Loucy (cell line): ENCODE measurements at regions not wholly inside any gene's neighbourhood (a gene's known extent, or its start where the extent isn't known, plus 50 kb on each side); places are given as distances from the start of the nearest gene placed in this dataset.
"Not testable (repeated sequence)": the region's sequence is repeated elsewhere in the genome, so short reads cannot be mapped to it uniquely, and the experiment has no call there.

Experiments
- H2AFZ ChIP-seq: fragments of 200-600 bp; sonication (generic); 2 replicates; pipeline ENCODE4 v1.6.0; 2016; ENCODE audit warnings: antibody characterized with exemption, mild to moderate bottlenecking, low read length, moderate library complexity
- H3F3A ChIP-seq: fragments of 200-600 bp; 2 replicates; pipeline ENCODE4 v1.6.0; 2016; ENCODE audit warnings: antibody characterized with exemption, low read depth, mild to moderate bottlenecking
- H3K27me3 ChIP-seq: fragments of 200-600 bp; sonication (generic); 2 replicates; pipeline ENCODE4 v1.6.1; 2014; ENCODE audit warnings: low read length, mild to moderate bottlenecking; ENCODE audit not compliant: insufficient read depth, poor library complexity, severe bottlenecking
- H3K36me3 ChIP-seq: fragments of 200-600 bp; sonication (generic); 2 replicates; pipeline ENCODE4 v1.6.1; 2016; ENCODE audit warnings: low read length; ENCODE audit not compliant: insufficient read depth
- H3K4me1 ChIP-seq: fragments of 200-600 bp; sonication (generic); 2 replicates; pipeline ENCODE4 v1.5.1; 2014; ENCODE audit warnings: low read length, mild to moderate bottlenecking; ENCODE audit not compliant: insufficient read depth, poor library complexity, severe bottlenecking
- H3K4me2 ChIP-seq: fragments of 200-600 bp; sonication (generic); 2 replicates; pipeline ENCODE4 v1.6.0; 2014; ENCODE audit warnings: antibody characterized with exemption, low read length, low read depth, mild to moderate bottlenecking; ENCODE audit not compliant: poor library complexity, severe bottlenecking
- H3K4me3 ChIP-seq: fragments of 200-600 bp; sonication (generic); 2 replicates; pipeline ENCODE4 v1.5.1; 2014; ENCODE audit warnings: low read length, mild to moderate bottlenecking, mixed read lengths; ENCODE audit not compliant: poor library complexity, severe bottlenecking
- H3K79me2 ChIP-seq: fragments of 200-600 bp; sonication (generic); 2 replicates; pipeline ENCODE4 v1.6.1; 2014; ENCODE audit warnings: low read length; ENCODE audit not compliant: insufficient read depth
- H3K9ac ChIP-seq: fragments of 200-600 bp; sonication (generic); 2 replicates; pipeline ENCODE4 v1.6.0; 2014; ENCODE audit warnings: mild to moderate bottlenecking, low read depth, low read length, moderate library complexity; ENCODE audit not compliant: poor library complexity, severe bottlenecking
- H3K9me2 ChIP-seq: fragments of 200-600 bp; sonication (generic); replicated peaks from 2 replicates; pipeline ENCODE4 v1.6.1; 2016; ENCODE audit warnings: low read depth, low read length, mixed read lengths
- H3K9me3 ChIP-seq: fragments of 200-600 bp; sonication (generic); 2 replicates; pipeline ENCODE4 v1.6.1; 2014; ENCODE audit warnings: mild to moderate bottlenecking, antibody characterized with exemption, low read length, low read depth; ENCODE audit not compliant: insufficient read depth
- H4K20me1 ChIP-seq: fragments of 200-600 bp; sonication (generic); 2 replicates; pipeline ENCODE4 v1.6.0; 2014; ENCODE audit warnings: antibody characterized with exemption, low read length, mild to moderate bottlenecking; ENCODE audit not compliant: insufficient read depth, poor library complexity, severe bottlenecking
- EZH2phosphoT487 ChIP-seq: fragments of 200-600 bp; IDR thresholded peaks from 2 replicates; pipeline ENCODE4 v1.6.1; 2018; ENCODE audit warnings: antibody characterized with exemption, mild to moderate bottlenecking, moderate library complexity, borderline replicate concordance
- TF ChIP-seq, protein P1 (sequence below): fragments of 200-600 bp; sonication (generic); conservative IDR thresholded peaks from 2 replicates; pipeline ENCODE4 v1.5.1; 2014; ENCODE audit warnings: mild to moderate bottlenecking, antibody characterized with exemption, low read length

GRCh38 chr14:41222581-41222980 lies 384.1 kb upstream of the LRFN5 start:
- H4K20me1 ChIP-seq: no peaks in the 10 kb centered on the region

GRCh38 chr14:41214978-41215377 lies 391.7 kb upstream of the LRFN5 start:
- H3K4me1 ChIP-seq, H3F3A ChIP-seq, H3K27me3 ChIP-seq: not testable (repeated sequence)

More at GRCh38 chr14:41222581-41222980, 384.1 kb upstream of the LRFN5 start:
- no peak overlapping the region for H3K4me3 ChIP-seq
- no peaks in the 10 kb centered on the region for H3F3A ChIP-seq
- H3K36me3 ChIP-seq: no peaks in the 10 kb centered on the region
- H3K9ac ChIP-seq: no peak overlapping the region
- no peaks in the 10 kb centered on the region for H3K4me1 ChIP-seq
- no peaks in the 10 kb centered on the region for H3K9me3 ChIP-seq
- H2AFZ ChIP-seq: no peak overlapping the region
- no peaks in the 10 kb centered on the region for H3K27me3 ChIP-seq
- no peak overlapping the region for H3K4me2 ChIP-seq
- no peak for TF ChIP-seq EZH2phosphoT487
- TF ChIP-seq, protein P1, sequence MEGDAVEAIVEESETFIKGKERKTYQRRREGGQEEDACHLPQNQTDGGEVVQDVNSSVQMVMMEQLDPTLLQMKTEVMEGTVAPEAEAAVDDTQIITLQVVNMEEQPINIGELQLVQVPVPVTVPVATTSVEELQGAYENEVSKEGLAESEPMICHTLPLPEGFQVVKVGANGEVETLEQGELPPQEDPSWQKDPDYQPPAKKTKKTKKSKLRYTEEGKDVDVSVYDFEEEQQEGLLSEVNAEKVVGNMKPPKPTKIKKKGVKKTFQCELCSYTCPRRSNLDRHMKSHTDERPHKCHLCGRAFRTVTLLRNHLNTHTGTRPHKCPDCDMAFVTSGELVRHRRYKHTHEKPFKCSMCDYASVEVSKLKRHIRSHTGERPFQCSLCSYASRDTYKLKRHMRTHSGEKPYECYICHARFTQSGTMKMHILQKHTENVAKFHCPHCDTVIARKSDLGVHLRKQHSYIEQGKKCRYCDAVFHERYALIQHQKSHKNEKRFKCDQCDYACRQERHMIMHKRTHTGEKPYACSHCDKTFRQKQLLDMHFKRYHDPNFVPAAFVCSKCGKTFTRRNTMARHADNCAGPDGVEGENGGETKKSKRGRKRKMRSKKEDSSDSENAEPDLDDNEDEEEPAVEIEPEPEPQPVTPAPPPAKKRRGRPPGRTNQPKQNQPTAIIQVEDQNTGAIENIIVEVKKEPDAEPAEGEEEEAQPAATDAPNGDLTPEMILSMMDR: no peak
- no peaks in the 10 kb centered on the region for H3K79me2 ChIP-seq
- no peaks in the 10 kb centered on the region for H3K9me2 ChIP-seq

GRCh38 chr14:41201696-41202095 lies 405.0 kb upstream of the LRFN5 start:
- Histone ChIP-seq H3K9me3 (no peaks in the 10 kb centered on the region), H3K4me3 (no peak overlapping the region), H3K79me2 (no peaks in the 10 kb centered on the region), H3K36me3 (no peaks in the 10 kb centered on the region), H3K9me2 (no peaks in the 10 kb centered on the region), H4K20me1 (no peaks in the 10 kb centered on the region), H3K9ac (no peak overlapping the region), H3K27me3 (no peaks in the 10 kb centered on the region), H3K4me1 (no peaks in the 10 kb centered on the region), H3K4me2 (no peak overlapping the region), H2AFZ (no peak overlapping the region), H3F3A (no peaks in the 10 kb centered on the region)
- TF ChIP-seq EZH2phosphoT487: no peak

More at GRCh38 chr14:41214978-41215377, 391.7 kb upstream of the LRFN5 start:
- H3K9me2 ChIP-seq, H3K36me3 ChIP-seq, H3K4me2 ChIP-seq, H3K79me2 ChIP-seq, H2AFZ ChIP-seq, H3K9me3 ChIP-seq, H3K9ac ChIP-seq, H4K20me1 ChIP-seq, H3K4me3 ChIP-seq: not testable (repeated sequence)

- Histone ChIP-seq H2AFZ (no peak overlapping the region), H3K4me2 (no peak overlapping the region), H3K9ac (no peak overlapping the region), H3K36me3 (no peaks in the 10 kb centered on the region), H3K4me1 (no peaks in the 10 kb centered on the region), H3F3A (no peaks in the 10 kb centered on the region), H3K9me2 (no peaks in the 10 kb centered on the region), H4K20me1 (no peaks in the 10 kb centered on the region), H3K9me3 (no peaks in the 10 kb centered on the region), H3K79me2 (no peaks in the 10 kb centered on the region), H3K27me3 (no peaks in the 10 kb centered on the region), H3K4me3 (no peak overlapping the region)
- TF ChIP-seq EZH2phosphoT487: no peak
- TF ChIP-seq, protein P1: no peak
Observed at GRCh38 chr14:41187868-41188267, 418.8 kb upstream of the LRFN5 start.
